ENCODE measurements at regions not wholly inside any gene's neighbourhood (a gene's known extent, or its start where the extent isn't known, plus 50 kb on each side); places are given as distances from the start of the nearest gene placed in this dataset.

DNA sequence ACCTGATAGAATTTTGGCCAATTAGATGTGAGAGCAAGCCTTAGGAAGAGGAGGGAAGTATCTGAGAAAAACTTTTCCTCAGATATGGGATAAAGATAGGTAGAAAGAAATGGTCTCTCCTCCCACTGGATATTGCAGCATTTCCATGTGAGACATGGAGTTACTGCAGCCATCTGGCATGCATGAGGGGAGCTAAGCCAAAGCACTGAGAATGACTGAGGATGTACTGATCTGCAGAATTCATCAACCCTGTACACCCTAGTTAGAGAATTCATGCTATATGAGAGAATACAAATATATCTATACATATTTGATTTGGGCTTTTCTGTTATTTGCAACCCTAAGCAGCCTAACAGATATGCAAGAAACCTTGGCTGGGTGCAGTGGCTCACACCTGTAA is 52.5 kb upstream of the RPL34 start:
- no peak for DNase-seq

DNA sequence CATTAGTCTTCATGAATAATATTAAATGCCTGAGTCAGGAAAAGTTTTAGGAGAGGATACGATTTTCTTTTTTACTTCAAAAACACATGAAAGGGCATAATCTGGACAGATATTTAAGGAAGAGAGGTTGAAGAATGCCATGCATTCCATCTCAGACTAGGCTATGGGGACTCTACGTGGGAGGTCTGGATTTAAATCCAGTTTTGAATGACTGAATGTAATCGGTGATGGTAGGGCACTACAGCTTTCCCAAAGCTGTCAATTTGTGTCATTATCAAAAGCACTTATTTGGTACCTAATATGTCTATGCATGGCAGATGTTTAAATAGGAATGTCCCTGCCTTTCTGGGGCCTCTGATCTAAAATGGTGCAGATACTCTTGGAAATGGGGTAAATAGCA is 59.3 kb upstream of the RPL34 start:
- DNase-seq, result no peak

DNA sequence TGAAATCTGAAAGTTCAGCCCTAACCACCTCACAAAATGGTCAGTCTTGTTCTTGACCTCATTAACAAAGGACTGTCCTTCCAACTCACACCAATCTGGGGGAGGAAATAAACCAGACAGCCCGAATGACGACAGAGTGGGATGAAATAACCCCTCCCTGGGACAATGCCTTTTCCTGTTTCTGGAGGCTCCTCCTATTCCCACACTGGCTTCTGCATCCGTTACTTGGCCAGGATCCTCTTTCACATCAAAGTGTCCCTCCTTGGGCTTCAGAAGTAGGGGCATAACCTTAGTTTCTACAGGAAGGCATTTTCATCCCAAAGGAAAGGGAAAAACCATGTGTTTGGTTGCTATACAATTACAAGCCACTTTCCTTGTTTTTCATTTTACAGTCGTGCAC is 59.8 kb upstream of the RPL34 start:
- no peak for DNase-seq

DNA sequence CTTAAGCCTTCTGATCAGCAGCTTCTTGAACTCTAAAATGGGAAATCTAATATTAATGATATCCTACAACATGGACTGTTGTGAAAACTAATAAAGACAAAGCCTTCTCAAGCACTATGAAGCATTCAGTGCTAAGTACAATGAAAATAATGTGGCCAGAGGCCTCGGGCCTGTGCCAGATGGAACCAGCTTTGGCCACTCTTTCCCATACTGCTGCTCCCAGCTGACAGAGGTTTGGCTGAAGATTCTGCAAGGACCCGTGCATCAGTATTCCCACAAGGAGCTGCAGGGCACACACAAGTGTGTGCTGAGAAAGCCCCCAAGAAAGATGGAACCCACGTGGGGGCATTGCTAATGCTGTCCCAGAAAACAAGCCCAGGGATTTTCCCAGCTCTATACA is 60.5 kb upstream of the RPL34 start:
- no peak for DNase-seq

DNA sequence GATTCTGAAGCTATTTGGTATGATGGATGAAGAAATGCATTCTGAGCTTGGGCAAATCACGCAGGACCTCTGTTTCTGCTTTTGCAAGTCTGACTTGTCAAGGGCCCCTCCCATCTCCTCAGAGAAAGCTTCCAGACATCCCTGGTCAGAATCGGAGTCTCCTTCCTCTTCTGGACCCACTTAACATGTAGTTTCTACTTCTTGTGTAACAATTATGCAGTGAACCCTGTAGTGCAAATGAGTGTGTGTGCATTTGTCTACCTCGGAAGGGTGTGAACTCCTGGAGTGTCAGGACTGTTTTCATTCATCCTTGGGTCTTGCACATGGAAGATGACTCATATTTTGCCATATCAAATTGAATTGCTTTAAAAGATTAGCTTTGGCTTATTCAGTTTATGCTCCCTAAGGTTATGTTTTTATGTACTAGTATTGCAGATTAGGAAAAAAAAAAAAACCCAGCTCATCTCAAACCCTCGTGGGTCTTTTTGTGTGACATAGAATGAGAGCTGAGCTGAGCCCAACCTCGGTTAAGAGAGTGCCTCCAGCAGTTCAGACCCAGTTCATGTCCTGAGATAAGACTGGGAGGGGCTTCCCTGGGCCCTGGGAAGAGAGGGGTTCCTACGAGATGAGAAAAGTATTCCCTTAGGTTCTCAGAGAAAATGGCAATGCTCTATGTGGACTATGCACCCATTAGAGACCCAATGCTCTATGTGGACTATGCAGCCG is 61.1 kb upstream of the RPL34 start:
- no peak for DNase-seq

DNA sequence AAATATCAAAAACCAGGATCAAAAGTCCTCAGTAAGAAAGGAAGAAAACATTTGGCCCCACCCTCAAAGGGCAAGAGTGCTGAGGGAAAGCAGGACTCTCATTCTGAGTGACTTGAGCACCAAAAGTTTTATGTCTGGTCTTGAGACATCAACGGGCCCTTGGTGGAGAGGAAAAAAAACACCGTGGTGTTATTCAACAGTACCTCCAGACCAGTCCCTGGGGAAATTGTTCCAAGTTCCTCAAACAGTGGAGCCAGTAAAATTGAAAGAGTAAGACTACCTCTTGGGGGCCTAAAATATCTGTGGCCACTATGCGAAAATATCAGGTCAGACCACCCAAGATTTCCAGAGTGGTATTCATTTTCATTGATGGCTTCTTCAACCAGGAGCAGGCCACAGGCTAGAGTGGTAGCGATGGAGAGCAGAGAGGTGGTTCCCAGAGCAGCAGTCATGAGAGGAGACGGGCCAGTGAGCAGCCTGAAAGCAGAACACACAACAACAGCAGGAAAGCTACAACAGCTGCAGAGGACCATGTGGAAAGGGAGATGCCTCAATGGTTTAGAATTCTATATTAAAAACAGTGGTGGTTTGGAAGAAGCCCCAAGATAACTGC is 63.7 kb upstream of the RPL34 start:
- DNase-seq, result no peak

DNA sequence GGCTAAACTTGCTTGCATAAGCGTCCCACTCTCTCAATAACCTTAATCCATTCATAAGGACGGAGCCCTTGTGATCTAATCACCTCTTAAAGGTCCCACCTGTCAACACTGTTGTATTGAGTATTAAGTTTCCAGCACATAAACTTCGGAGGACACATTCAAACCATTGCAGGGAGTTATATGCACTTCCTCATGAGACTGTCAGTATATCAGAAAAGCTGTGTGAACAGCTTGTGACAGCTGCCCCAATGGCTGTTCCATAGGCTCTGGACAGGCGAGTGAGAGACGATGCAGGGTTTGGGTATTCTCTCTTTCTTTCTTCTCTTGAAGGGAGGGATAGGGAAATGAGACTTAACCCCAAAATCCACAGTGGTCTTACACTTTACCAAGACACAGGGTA is 64.2 kb upstream of the RPL34 start:
- DNase-seq, result no peak

DNA sequence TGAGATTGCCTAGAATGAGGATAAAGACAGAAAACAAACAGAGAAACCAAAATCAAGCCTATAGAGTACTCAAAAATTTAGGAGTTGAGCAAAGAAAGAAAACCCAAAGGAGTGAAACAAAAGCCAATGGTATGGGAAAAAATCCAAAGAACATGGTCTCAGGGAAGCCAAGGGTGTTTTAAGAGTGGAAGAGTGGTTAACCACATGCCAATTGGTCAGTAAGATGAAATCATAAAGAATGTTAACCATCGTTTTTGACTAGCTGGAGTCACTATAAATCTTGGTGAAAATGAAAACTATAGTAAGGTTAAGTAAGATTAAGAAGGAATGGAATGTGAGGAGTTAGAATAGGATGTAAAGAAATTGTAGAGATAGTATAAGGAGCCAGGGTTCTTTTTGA is 64.7 kb upstream of the RPL34 start:
- no peak for DNase-seq

DNA sequence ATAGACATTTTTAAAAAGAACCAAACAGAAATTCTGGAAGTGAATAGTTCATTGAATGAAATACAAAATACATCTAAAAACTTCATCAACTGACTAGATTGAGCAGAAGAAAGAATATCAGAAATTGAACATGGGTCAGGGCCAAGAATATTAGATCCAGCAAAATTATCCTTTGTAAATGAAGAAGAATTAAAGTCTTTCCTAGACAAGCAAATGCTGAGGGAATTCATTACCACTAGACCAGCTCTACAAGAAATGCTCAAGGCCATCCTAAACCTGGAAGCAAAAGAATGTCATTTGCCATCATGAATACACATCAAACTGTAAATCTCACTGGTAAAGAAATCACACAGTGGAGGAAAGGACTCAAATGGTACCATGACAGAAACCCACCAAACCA is 72.7 kb upstream of the RPL34 start:
- DNase-seq, result no peak

DNA sequence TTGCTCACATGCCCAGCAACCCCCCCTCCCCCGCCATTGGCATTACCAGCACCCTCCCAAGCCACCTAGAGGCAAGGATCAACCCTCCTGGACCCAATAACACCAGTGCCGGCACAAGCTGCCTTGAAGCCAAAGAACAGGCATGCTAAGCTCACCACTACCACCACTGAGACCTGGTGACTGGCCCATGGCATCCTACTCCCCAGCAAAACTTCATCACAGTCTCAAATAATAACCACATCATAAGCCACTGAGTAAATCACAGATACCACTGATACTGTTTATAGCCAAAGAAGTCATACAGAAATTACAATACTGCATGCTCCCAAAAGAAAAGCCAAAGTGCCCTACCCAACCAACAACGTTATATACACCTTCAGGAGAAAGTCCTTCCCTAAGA is 73.6 kb upstream of the RPL34 start:
- no peak for DNase-seq

DNA sequence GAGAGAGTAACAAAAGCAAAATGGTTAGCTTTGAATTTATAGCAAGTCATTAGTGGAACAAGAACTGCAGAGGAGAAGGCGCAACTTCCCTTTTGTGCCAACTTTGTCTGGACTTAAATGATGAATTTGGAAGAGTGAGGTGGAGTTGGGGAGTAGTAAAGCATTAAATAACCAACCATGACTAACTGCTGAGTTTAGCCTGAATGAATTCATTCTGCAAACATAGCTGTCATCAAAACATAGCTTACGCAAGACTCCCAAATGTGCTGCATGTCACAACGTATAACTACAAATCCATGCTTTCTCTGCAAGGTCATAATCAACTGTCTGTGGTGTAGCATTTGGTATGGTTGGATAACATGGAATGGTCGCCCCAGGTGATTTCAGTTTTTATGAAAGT is 75.9 kb upstream of the RPL34 start:
- DNase-seq, result no peak

DNA sequence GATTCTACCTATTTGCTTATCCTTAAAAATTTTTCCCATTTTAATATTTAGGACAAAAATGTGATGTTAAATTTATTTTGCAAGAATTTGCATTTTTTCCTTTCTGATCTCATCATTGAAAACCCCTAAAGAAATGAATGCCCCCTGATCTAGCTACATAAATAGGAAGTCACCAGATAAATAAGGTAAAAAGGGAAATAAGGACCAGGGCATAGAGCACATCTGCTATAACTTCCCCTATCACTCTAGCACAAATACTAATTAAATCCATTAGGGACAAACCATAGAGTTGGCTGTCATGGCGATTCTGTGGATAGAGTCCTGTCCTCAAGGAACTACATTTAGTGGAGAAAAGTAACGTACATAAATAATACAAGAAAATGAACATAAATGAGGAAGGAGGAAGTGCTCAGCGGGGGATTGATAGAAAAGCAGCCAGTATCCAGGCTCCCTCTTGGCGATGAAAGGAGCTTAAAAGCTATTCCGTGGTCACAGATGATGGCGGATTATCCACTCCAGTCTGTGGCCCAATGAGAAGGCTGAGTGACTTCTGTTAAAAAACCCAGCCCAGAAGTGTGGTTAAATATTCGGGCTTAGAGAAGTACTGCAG is 76.9 kb upstream of the RPL34 start:
- no peak for DNase-seq

DNA sequence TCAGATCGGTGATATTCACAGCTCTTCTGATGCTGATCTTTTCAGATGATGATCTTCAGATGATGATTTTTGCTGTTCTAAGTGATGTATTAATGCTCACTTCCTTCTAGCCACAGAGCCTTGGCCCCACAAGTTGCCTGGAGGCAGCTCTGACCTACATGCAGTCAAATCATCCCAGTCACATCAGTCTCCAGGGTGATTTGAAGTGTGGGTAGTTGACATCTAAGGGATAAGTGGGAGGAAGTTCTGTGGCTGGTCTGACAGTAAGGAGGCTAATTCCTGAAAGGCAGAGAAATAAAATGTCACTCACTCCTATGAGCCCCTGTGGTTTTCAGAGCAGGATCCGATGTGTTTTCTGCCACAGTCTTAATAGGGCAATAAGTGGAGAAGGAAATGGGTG is 79.8 kb upstream of the RPL34 start:
- DNase-seq, result no peak

DNA sequence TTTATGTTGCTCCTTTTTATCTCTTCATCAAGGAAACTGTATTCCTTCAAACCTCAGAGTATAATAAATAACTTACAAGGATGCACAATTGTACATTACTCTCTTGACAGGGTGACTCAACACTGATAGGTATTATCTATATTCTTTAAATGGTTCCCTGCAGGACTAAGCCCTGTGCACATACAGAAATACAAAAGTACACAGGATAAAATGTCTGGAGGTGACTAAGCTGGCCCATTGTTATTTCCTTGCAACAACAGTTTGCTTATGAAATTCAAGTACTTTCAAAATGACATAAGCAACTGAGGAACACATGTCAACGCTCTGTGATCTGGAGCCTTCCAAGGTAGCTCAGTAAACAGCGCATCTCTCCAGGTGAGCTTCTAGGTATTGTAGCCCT is 83.8 kb upstream of the RPL34 start:
- no peak for DNase-seq

DNA sequence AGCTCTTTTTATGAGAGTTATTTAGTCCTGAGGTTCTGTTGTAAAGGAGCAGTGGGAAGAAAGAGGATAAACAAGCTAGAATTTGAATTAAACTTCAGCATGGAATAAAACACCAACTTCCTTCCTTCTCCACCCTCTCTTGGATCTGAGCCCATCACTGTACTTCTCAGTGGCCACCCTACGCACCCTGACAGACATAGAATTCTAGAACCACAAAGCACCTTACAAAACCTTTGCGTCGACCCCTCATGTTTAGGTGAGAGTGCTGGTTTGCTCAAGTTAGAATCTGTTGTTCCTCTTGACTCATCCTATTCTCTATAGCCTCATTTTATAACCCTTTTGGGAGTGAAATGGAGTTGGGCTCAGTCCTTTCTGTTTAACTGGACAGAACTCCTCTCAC is 84.6 kb upstream of the RPL34 start:
- no peak for DNase-seq

DNA sequence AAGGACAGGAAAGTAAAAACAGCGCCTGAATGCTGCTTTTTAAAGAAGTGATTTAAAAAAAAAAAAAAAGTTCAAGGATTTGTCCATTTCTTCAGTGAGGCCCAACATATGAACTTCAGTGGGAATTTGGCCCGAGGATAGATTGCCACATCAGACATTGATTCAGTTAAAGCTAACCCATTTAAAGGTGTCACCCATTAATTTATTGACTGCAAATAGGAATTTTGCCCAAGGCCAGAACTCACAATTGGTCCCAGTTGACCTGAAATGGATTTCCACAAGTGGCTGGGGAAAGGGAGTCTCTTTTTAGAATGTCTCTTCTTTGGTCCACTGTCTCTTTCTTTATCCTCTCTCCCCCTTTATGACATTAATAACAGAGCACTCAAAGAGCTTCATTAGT is 86.5 kb upstream of the RPL34 start:
- DNase-seq, result no peak

DNA sequence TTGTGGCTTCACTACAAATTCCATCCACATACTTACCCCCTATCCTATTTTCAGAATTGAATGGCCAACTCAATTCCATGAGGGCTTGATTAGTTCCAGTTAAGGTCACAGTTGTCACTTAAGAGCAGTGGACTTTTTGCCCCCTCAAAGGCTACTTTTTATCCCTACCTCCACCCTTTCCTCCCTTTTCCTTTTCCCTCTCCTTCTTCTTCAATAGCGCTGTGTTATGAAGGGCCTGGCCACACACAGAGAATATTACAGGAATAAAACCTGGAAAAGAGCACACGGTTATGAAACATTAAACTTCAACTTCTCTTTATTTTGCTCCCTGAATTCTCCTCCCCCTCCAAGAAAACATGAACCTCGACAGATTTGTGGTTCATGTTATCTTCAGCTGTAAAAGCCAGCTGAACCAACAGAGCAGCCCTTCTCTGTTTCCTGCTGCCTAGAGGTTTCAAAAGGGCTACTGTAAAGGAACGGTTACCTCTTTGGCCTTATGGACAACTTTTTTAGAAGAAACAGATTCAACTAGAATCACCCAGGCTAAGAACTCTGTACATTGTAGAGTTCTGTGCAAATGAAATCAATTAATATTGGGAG is 87.0 kb upstream of the RPL34 start:
- no peak for DNase-seq

DNA sequence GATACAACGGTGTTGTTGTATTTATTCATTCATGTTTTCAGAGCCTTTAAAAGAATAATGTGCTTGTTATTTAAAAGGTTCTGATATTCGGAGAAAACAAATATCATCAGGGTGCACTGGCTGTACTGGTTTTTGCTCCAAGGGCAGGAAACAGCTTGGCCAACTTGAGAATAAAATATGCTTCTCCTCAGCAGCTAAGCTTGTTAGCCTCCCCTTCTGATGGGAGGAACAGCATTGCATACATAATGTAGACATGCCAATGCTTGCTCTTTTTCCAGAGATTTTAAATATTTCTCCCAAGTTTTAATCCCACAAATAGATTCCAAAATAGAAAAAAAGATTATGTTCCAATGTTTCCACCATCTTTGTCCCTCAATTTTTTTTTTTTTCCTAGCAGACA is 87.6 kb upstream of the RPL34 start:
- no peak for DNase-seq

DNA sequence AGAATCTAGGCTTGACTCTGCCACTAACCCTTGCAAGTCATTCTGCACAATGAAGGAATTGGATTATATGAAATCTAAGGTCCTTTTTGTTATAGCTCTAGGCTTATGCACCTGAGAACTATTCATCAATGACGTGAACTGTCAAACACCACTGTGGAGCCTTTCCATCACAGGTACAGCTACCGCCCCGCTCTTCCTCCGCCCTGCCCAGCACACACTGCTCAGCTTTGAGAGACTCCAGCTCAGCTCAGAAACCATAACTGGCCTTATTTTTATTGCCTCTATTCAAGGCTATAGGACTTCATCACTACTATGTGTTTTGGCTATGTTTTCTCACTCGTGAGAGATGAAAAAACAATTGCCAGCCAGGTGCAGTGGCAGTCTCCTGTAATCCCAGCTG is 88.2 kb upstream of the RPL34 start:
- no peak for DNase-seq

DNA sequence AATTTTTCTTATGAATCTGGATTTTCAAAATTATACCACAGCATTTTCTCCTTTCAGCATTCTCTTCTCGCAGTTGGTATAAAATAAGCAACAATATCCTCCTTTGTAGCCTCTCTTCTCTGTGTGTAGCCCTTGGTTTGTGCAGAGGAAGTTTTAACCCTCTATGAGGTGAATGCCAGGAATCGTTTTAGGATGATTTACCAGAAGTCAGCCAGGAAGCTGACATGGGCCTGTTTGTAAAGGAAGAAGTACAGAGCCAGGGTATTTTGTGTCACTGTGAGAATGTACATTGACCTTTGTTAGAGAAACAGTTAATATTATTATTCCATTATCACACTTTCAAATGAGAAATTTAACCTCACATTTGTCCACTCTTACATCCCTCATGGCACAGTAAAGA is 88.9 kb upstream of the RPL34 start:
- DNase-seq, result no peak

DNA sequence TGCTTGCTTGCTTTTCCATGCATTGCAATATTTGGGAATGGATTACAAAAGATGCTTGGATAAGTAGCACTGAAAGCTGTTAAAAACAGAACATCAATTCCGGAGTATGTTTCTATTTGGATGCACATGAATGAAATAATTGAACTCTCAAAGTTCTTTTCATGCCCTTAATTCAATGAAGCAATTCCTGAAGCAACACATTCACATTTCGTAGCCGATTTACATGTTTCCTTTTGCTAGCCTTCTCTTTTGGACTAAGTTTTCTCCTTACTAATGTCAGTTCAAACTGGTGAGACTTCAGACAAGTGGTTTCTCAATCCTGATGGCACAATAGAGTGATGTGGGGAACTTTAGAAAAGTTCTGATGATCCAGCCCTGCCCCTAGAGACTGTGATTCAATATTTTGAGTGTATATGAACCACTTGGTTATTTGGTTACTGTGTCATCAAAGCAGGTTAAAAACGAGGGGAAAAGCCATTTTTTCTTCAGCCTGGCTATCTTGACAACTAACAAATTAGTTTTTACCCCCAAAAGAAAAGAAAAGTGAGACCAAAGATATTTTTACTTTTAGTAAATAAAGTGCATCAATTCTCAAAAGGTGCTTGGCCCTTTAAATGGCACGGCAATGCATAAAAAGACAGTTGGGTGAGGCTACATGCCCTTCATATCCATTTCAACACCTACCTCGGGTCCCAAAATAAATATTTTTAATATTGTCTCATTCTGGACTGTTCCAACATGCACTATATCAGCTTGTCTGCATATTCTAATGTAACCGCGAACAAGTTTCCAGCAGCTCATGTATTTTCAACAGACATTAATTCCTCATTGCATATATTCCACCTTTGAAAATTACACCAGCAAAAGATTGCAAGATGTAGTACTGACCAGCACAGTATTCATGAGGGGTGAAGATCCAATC is 90.1 kb upstream of the RPL34 start:
- DNase-seq, result no peak

DNA sequence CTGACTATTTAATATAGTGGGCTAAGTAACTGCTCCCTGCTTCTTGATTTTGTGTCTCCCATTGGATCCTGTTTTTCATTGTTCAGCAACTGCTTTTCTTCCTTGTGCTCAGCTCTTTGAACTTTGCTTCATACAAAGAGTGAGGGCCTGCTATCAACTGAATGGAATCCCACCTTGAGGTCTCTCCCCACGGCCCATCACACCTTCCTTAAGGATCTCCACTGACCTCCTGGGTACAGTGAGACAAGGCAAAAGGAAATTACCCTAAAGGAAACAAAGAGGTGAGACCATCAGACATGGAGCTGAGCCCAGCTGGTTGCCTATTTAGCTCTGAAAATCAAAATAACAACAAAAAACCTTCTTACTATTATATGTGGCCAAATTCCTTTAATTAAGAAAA is 91.3 kb upstream of the RPL34 start:
- no peak for DNase-seq

DNA sequence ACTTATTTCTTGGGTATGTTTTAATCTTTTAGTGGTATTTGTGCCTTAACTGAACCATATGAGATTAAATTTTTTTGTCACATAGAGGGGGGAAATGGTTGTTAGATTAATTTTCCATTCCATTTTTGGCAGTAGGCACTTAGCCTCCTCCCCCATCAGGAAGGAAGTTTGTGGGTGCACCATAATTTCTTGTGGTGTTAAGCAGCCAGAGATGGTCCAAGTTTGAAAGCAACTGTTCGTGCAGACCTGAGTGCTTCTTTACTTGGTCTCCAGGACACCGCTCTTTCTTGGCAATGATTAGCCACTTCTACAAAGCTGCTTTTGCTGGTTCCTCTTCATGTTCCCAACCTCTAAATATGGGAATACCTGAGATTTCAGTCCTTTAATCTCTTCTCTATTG is 92.7 kb upstream of the RPL34 start:
- DNase-seq, result no peak
